ENCODE measurements at regions not wholly inside any gene's neighbourhood (a gene's known extent, or its start where the extent isn't known, plus 50 kb on each side); places are given as distances from the start of the nearest gene placed in this dataset.

DNA sequence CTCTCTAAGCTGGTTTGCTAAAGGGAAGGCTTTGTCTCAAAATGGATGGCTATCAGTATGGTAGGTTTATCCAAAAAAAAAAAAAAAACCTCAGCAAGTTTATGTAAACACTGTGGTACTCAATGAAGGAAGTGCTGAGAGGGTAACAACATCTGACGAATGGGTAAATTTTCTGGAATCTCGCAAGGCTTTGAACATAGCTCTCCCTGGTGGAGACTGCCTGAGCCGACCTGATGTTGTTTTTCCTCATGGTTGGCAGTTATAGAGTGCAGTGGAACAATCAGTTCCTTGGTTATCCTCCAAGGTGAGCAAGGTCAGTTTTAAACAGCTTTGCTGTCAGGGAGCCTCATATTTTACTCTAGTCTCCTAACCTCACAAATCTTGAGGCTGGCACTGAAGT, 94.6 kb downstream of the ZPLD1 start:
- no peak for DNase-seq
- Histone ChIP-seq H3K9me3 (no peaks in the 10 kb centered on the region), H3K27me3 (no peaks in the 10 kb centered on the region), H3K4me3 (no peak overlapping the region), H3K36me3 (no peaks in the 10 kb centered on the region)

DNA sequence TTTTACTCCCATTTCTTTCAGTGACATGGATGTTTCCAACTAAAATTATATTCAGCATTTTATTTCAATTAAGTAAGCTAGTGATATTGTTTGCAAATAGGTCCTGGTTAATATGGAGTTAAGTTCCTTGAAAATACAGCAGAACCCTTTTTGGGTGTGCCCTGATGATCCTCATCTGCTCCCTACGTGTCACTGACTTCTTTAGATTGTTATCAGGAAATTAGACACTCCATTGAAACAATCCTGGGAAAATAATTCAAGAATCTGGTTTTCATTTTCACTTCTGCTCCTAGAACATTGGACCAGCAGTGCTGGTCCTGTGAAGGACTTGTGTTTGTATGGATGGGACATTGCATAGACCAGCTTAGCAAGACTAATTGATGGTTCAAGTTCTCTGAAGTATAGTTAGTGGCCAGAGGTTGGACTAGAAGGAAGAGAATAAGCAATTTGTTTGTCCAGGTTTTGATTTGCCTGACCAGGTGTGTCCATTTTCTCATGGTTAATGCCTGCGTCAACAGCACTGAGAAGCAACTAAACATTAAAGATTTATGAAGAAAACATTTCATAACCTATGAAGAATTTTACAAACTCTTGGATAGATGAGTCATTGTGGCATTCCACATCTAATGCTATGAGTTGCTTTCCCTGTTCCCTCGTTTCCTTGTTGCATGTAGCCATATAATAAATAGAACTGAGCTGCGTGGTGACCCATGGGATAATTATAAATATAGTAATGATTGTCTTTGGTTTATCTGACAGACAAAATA, 95.8 kb downstream of the ZPLD1 start:
- no peaks in the 10 kb centered on the region for H3K9me3 ChIP-seq
- no peak for DNase-seq
- no peak overlapping the region for H3K4me3 ChIP-seq

GRCh38 chr3:102531686-102532085, 96.9 kb downstream of the ZPLD1 start:
- no peaks in the 10 kb centered on the region for H3K9me3 ChIP-seq
- peaks cover under 1% of the 10 kb centered on the region; the same call in 1 of the 2 replicates for H3K27me3 ChIP-seq
- DNase-seq: no peak
- H3K4me3 ChIP-seq: no peak overlapping the region
- H3K36me3 ChIP-seq: no peaks in the 10 kb centered on the region

More for the DNA sequence above, 95.8 kb downstream of the ZPLD1 start:
- Histone ChIP-seq H3K36me3 (no peaks in the 10 kb centered on the region), H3K27me3 (no peaks in the 10 kb centered on the region)

DNA sequence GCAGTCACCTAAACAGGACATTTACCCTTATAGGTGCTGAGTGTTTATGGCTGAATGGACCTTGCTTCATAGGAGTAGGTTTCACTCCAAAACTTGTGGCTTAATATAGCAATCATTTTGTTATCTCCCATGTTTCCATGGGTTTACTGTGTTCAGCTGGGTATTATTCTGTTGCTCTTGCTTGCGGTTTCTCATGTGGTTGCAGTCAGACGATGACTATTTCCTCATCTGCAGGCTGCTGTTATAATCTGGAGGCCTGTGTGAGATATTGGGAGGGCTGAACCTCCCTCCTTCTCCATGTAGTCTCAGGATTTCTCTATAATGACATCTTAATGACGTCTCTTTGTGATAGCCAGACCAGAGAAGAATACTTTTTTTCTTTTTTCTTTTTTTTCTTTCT, 98.1 kb downstream of the ZPLD1 start:
- Histone ChIP-seq H3K36me3 (no peaks in the 10 kb centered on the region), H3K9me3 (no peaks in the 10 kb centered on the region), H3K4me3 (no peak overlapping the region), H3K27me3 (peaks cover 8% of the 10 kb centered on the region; the same call in 1 of the 2 replicates)
- DNase-seq: no peak

- Histone ChIP-seq H3K27me3 (peaks cover 8% of the 10 kb centered on the region; the same call in 1 of the 2 replicates), H3K36me3 (no peaks in the 10 kb centered on the region), H3K4me3 (no peak overlapping the region), H3K9me3 (no peaks in the 10 kb centered on the region)
- no peak for DNase-seq
Measured at GRCh38 chr3:102533784-102534183, 99.0 kb downstream of the ZPLD1 start.

- Histone ChIP-seq H3K4me3 (no peak overlapping the region), H3K9me3 (no peaks in the 10 kb centered on the region), H3K27me3 (peaks cover 8% of the 10 kb centered on the region; the same call in 1 of the 2 replicates), H3K36me3 (no peaks in the 10 kb centered on the region)
- no peak for DNase-seq
Measured at GRCh38 chr3:102536456-102536855, 101.6 kb downstream of the ZPLD1 start.

GRCh38 chr3:102537123-102537522, 102.3 kb downstream of the ZPLD1 start:
- Histone ChIP-seq H3K27me3 (peaks cover 8% of the 10 kb centered on the region; the same call in 1 of the 2 replicates), H3K4me3 (no peak overlapping the region), H3K36me3 (no peaks in the 10 kb centered on the region), H3K9me3 (no peaks in the 10 kb centered on the region)
- DNase-seq: no peak

DNA sequence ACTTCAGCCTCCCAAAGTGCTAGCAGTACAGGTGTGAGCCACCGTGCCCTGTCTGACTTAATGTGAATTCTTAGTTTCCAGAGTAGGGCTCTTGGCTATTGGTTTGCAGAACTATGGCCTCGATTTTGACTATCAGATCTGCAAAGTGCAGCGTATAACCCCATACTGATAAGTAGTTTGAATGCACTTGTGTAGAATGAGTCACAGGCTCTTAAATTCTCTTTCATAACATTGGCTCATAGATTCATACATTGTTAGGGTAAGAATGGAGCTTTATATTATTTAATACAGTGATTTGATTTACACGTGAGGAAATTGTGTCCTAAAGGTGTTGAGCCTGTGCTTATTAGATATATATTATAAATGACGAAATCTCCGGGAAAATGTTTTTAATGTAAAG, 109.9 kb downstream of the ZPLD1 start:
- no peak for DNase-seq
- no peaks in the 10 kb centered on the region for H3K27me3 ChIP-seq
- H3K36me3 ChIP-seq: no peaks in the 10 kb centered on the region
- H3K9me3 ChIP-seq: no peaks in the 10 kb centered on the region
- H3K4me3 ChIP-seq: no peak overlapping the region

GRCh38 chr3:102545276-102545675, 110.5 kb downstream of the ZPLD1 start:
- no peaks in the 10 kb centered on the region for H3K27me3 ChIP-seq
- no peak for DNase-seq
- no peaks in the 10 kb centered on the region for H3K36me3 ChIP-seq
- no peaks in the 10 kb centered on the region for H3K9me3 ChIP-seq
- H3K4me3 ChIP-seq: no peak overlapping the region

DNA sequence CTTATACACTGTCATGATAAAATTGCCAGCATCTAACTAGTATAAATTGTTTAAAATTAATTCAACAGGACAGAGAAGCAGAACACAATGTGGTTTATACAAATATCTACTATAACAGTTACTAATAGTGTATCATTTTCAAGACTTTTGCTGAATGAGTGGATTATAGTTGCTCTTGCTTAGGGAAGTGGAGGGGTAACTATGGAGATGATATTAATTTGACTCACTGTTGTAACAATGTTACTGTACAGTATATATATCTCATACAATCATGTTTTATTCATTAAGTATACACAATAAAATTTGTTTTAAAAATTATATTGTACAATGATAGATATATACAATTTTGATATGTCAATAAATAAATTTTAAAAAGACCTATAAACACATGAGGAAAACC, 119.1 kb downstream of the ZPLD1 start:
- no peak for DNase-seq
- Histone ChIP-seq H3K36me3 (no peaks in the 10 kb centered on the region), H3K4me3 (no peak overlapping the region), H3K9me3 (no peaks in the 10 kb centered on the region), H3K27me3 (no peaks in the 10 kb centered on the region)

- no peak for DNase-seq
- Histone ChIP-seq H3K4me3 (no peak overlapping the region), H3K36me3 (no peaks in the 10 kb centered on the region), H3K27me3 (no peaks in the 10 kb centered on the region), H3K9me3 (no peaks in the 10 kb centered on the region)
Measured at GRCh38 chr3:102570511-102570910, 135.7 kb downstream of the ZPLD1 start.

DNA sequence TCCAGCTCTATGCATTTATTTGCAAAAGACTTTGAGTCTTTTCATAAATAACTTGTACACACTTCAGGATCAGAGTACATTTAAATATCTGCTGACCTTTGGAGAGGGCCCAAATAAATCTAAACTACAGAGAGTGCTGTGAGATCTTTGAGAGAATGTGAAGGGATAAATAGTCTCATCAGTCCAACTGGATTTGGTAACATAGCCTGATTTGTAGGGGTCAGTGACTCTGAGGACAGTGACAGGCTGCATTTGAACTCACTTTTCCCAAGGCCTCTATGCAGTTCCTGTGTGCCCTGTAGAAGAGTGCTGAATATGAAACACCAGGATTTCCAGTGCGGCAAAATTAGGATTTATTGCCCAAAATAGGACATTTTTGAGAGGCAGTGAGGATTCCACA, 136.2 kb downstream of the ZPLD1 start:
- Histone ChIP-seq H3K36me3 (no peaks in the 10 kb centered on the region), H3K9me3 (no peaks in the 10 kb centered on the region), H3K4me3 (no peak overlapping the region), H3K27me3 (no peaks in the 10 kb centered on the region)
- no peak for DNase-seq

GRCh38 chr3:102571720-102572384, 137.0 kb downstream of the ZPLD1 start:
- no peaks in the 10 kb centered on the region for H3K36me3 ChIP-seq
- no peak for DNase-seq

DNA sequence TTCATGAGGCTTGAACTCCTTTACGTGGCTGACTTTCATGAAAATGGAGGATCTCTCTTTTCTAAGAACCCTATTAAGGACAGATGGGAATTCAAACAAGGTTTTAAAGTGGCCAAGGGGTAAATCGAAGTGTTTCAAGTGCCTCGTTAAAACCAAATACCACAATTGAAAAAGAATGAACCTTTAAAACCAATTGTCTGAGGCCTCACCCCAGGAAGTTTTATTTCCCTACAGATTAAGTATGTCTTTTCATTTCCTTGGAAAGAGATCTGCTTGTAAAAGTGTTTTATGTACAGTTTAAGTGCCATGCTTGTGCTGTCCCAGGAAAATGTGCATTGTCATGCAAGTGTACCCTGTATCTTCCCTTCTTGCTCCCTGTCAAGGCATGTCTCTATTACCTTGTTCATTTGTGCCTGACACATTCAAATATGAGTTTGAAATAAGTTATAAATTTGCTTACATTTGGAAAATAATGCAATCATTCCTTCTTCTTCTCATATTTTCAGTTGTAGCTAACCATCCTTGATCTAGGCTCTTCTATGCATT, 138.7 kb downstream of the ZPLD1 start:
- no peaks in the 10 kb centered on the region for H3K36me3 ChIP-seq
- no peak for DNase-seq
- no peaks in the 10 kb centered on the region; the same call in 1 of the 2 replicates for H3K27me3 ChIP-seq
- no peak overlapping the region for H3K4me3 ChIP-seq
- no peaks in the 10 kb centered on the region for H3K9me3 ChIP-seq

More at GRCh38 chr3:102571720-102572384, 137.0 kb downstream of the ZPLD1 start:
- Histone ChIP-seq H3K27me3 (no peaks in the 10 kb centered on the region; the same call in 1 of the 2 replicates), H3K4me3 (no peak overlapping the region), H3K9me3 (no peaks in the 10 kb centered on the region)

- H3K27me3 ChIP-seq: no peaks in the 10 kb centered on the region; the same call in 1 of the 2 replicates
- no peak overlapping the region for H3K4me3 ChIP-seq
- DNase-seq: no peak
- no peaks in the 10 kb centered on the region for H3K36me3 ChIP-seq
- H3K9me3 ChIP-seq: no peaks in the 10 kb centered on the region
Measured at GRCh38 chr3:102574355-102574754, 139.5 kb downstream of the ZPLD1 start.

GRCh38 chr3:102576651-102577050, 141.8 kb downstream of the ZPLD1 start:
- no peaks in the 10 kb centered on the region for H3K36me3 ChIP-seq
- no peaks in the 10 kb centered on the region for H3K9me3 ChIP-seq

DNA sequence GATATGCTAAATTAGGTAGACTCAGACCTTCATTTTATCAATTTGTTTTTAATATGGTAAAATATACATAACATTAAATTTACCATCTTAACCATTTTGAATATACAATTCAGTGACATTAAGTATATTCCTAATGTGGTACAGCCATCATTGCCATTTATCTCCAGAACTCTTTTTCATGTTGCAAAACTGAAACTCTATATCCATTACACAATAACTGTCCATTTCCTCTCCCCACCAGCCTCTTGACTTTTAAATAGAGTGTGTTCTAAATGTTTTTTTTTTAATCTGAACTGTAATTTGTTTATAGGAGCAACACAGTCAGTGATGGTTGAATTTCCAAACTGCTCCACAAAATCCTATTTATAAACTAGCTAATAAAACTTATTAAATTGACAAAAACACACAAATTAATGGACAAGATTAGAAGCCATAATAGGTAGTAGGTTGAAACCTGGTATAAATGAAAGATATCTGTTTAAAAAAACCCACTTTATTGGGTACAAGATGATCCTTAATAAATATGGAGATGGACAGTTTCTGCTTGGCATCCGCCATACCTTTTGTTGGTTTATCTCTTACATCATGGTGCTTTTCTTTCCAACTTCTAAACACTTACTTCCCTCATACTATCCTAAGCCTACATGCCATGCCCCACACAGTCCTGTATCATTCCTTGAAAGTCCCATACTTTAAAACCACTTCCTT, 142.4 kb downstream of the ZPLD1 start:
- no peak overlapping the region for H3K4me3 ChIP-seq
- no peaks in the 10 kb centered on the region for H3K36me3 ChIP-seq
- H3K27me3 ChIP-seq: no peaks in the 10 kb centered on the region; the same call in 1 of the 2 replicates
- no peak for DNase-seq
- H3K9me3 ChIP-seq: no peaks in the 10 kb centered on the region

More at GRCh38 chr3:102576651-102577050, 141.8 kb downstream of the ZPLD1 start:
- no peak for DNase-seq
- no peaks in the 10 kb centered on the region; the same call in 1 of the 2 replicates for H3K27me3 ChIP-seq
- no peak overlapping the region for H3K4me3 ChIP-seq
